Panc1 (cell line): ENCODE measurements at regions not wholly inside any gene's neighbourhood (a gene's known extent, or its start where the extent isn't known, plus 50 kb on each side); places are given as distances from the start of the nearest gene placed in this dataset.

ENCODE experiments used
- CTCF ChIP-seq: fragments of 450-650 bp; IDR thresholded peaks from 2 replicates; pipeline ENCODE4 v1.5.1; 2017; ENCODE audit warnings: mild to moderate bottlenecking
- SIN3A ChIP-seq: IDR thresholded peaks from 2 replicates; pipeline ENCODE4 v1.6.1; 2012; ENCODE audit warnings: low read depth, mild to moderate bottlenecking, low read length, moderate library complexity, borderline replicate concordance; ENCODE audit not compliant: insufficient read depth

DNA sequence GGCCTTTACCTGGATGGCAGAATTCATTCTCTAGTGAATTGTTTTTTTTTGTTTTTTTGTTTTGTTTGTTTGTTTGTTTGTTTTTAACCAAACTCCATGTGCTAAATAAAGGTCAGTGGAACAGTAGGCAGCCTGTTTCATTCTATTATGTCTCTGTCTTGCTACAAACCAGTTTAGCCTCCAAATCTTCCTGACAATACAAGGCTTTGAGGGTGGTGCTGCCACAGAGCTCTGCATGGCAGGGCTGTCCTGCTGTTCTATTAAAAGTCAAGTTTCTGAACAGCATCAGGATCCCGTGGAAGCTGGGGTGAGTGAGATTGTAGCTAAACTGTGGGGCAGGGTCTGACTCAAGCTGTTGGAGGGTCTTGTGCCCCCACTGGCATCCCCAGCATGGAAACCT is 144.1 kb upstream of the MAST4 start:
- TF ChIP-seq CTCF (no peak), SIN3A (no peak)
